ENCODE measurements at regions not wholly inside any gene's neighbourhood (a gene's known extent, or its start where the extent isn't known, plus 50 kb on each side); places are given as distances from the start of the nearest gene placed in this dataset.

DNA sequence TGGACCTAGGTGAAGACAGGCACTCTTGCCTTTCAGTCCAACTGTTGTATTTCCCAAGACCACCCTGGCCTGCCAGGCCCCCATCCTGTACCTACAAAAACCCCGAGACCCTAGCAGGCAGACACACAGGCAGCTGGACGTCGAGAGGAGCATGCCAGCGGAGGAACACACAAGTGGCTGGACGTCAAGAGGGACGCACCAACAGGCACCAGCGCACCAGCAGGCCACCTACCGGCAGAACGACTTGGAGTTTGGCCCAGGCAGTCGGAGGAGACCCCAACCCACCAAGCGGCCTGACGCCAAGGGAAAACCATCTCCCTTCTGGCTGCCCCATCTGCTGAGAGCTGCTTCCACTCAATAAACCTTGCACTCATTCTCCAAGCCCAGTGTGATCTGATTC, 1883.4 kb upstream of the RAG2 start:
- Mint-ChIP-seq H3K4me3 (no peak overlapping the region), H3K4me1 (no peaks in the 10 kb centered on the region), H3K27ac (no peak overlapping the region), H3K27me3 (ENCODE audit: insufficient read depth) (no peaks in the 10 kb centered on the region), H3K36me3 (ENCODE audit: low read depth) (no peaks in the 10 kb centered on the region), H3K9me3 (no peaks in the 10 kb centered on the region)
- H3K36me3 ChIP-seq (ENCODE audit: control insufficient read depth, insufficient read depth, low read length): no peaks in the 10 kb centered on the region
- no peaks in the 10 kb centered on the region for H3K4me1 ChIP-seq (ENCODE audit: control insufficient read depth, insufficient read depth, low read length)
- no peak overlapping the region for H3K9ac ChIP-seq (ENCODE audit: extremely low read depth, low read length, poor library complexity, severe bottlenecking)
- no peak overlapping the region for H3K4me3 ChIP-seq (ENCODE audit: low read length)
- H3K9me3 ChIP-seq (ENCODE audit: control insufficient read depth, low read length): no peaks in the 10 kb centered on the region
- H3K27ac ChIP-seq (ENCODE audit: low read depth, low read length): no peak overlapping the region
- no peak for DNase-seq
- no peak for TF ChIP-seq CTCF (conservative IDR thresholded peaks at IDR 0.05)
- no peaks in the 10 kb centered on the region for H3K27me3 ChIP-seq (ENCODE audit: control insufficient read depth, insufficient read depth, low read length, poor library complexity, severe bottlenecking)
- WGBS, 2 experiments (ENCODE audit: insufficient coverage in 1 of 2, insufficient read length in 1 of 2): 95 to 96% methylated on average over 7 to 12 of the region's 12 CpGs

- no peak for TF ChIP-seq CTCF (conservative IDR thresholded peaks at IDR 0.05)
- no peaks in the 10 kb centered on the region for H3K4me1 ChIP-seq (ENCODE audit: control insufficient read depth, insufficient read depth, low read length)
Measured at GRCh38 chr11:38476808-38477575, 1879.0 kb upstream of the RAG2 start.

DNA sequence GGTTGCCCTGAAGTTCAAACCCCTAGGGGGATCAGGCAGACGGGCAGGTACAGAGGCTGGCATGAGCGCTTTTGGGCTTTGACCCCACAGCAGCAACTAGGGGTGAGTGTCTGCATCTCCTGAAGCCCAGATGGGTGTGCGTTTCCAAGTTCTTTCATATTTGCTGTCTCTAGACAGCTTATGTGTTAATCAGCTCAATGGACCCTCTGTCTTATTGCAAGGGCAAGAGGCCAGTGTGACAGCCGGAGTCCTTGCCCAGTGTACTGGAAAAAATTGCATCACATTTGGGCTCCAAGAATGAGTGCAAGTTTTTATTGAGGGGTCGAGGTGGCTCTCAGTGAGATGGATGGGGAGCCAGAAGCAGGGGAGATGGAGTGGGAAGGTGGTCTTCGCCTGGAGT, 1863.7 kb upstream of the RAG2 start:
- Histone ChIP-seq H3K27ac (ENCODE audit: low read depth, low read length) (no peak overlapping the region), H3K9ac (ENCODE audit: extremely low read depth, low read length, poor library complexity, severe bottlenecking) (no peak overlapping the region), H3K4me3 (ENCODE audit: low read length) (no peak overlapping the region), H3K9me3 (ENCODE audit: control insufficient read depth, low read length) (no peaks in the 10 kb centered on the region), H3K4me1 (ENCODE audit: control insufficient read depth, insufficient read depth, low read length) (no peaks in the 10 kb centered on the region), H3K27me3 (ENCODE audit: control insufficient read depth, insufficient read depth, low read length, poor library complexity, severe bottlenecking) (no peaks in the 10 kb centered on the region), H3K36me3 (ENCODE audit: control insufficient read depth, insufficient read depth, low read length) (no peaks in the 10 kb centered on the region)
- no peak for DNase-seq
- Mint-ChIP-seq H3K36me3 (ENCODE audit: low read depth) (no peaks in the 10 kb centered on the region), H3K9me3 (no peaks in the 10 kb centered on the region), H3K27me3 (ENCODE audit: insufficient read depth) (no peaks in the 10 kb centered on the region), H3K27ac (no peak overlapping the region), H3K4me1 (no peaks in the 10 kb centered on the region), H3K4me3 (no peak overlapping the region)
- WGBS, 2 experiments (ENCODE audit: insufficient coverage in 1 of 2, insufficient read length in 1 of 2): 93 to 94% methylated on average over 4 to 6 of the region's 6 CpGs
- no peak for TF ChIP-seq CTCF (conservative IDR thresholded peaks at IDR 0.05)

More at GRCh38 chr11:38476808-38477575, 1879.0 kb upstream of the RAG2 start:
- Histone ChIP-seq H3K9ac (ENCODE audit: extremely low read depth, low read length, poor library complexity, severe bottlenecking) (no peak overlapping the region), H3K4me3 (ENCODE audit: low read length) (no peak overlapping the region), H3K27me3 (ENCODE audit: control insufficient read depth, insufficient read depth, low read length, poor library complexity, severe bottlenecking) (no peaks in the 10 kb centered on the region), H3K27ac (ENCODE audit: low read depth, low read length) (no peak overlapping the region), H3K9me3 (ENCODE audit: control insufficient read depth, low read length) (no peaks in the 10 kb centered on the region), H3K36me3 (ENCODE audit: control insufficient read depth, insufficient read depth, low read length) (no peaks in the 10 kb centered on the region)
- no peak overlapping the region for H3K4me3 Mint-ChIP-seq
- DNase-seq: no peak
- H3K27me3 Mint-ChIP-seq (ENCODE audit: insufficient read depth): no peaks in the 10 kb centered on the region
- WGBS, 2 experiments (ENCODE audit: insufficient coverage in 1 of 2, insufficient read length in 1 of 2): 94 to 100% methylated on average over 1 to 3 of the region's 3 CpGs
- H3K4me1 Mint-ChIP-seq: no peaks in the 10 kb centered on the region
- H3K9me3 Mint-ChIP-seq: no peaks in the 10 kb centered on the region
- H3K36me3 Mint-ChIP-seq (ENCODE audit: low read depth): no peaks in the 10 kb centered on the region
- no peak overlapping the region for H3K27ac Mint-ChIP-seq
